ENCODE measurements at regions not wholly inside any gene's neighbourhood (a gene's known extent, or its start where the extent isn't known, plus 50 kb on each side); places are given as distances from the start of the nearest gene placed in this dataset.

DNA sequence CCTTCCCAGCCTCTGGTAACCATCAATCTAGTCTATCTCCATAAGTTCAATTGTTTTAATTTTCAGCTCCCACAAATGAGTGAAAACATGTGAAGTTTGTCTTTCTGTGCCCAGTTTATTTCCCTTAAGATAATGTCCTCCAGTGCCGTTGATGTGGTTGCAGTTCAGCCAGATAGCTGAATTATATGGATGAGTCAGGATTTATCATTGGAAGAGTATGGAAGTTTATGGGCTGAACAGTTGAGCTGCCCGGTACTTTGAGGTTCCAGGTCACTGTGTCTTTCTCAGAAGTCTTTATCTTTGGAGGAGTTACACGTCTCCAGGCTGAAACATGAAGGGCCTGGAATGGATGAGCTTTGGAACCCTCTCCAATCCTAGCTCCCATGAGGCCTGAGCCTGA lies 120.1 kb downstream of the ASCL4 start:
- no peak for DNase-seq

DNA sequence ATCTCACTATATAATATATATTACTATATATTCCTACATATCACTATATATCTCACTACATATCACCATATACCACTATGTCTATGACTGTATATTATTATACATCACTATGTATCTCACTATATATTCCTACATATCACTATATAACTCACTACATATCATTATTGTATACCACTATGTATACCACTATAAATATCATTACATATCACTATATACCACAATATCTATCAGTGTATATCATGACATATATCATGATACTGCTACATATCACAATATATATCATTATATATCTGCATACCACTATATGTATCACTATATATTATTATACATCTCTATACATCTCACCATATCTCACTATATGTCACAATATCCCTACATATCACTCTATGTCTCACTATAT lies 121.5 kb downstream of the ASCL4 start:
- no peak for DNase-seq

DNA sequence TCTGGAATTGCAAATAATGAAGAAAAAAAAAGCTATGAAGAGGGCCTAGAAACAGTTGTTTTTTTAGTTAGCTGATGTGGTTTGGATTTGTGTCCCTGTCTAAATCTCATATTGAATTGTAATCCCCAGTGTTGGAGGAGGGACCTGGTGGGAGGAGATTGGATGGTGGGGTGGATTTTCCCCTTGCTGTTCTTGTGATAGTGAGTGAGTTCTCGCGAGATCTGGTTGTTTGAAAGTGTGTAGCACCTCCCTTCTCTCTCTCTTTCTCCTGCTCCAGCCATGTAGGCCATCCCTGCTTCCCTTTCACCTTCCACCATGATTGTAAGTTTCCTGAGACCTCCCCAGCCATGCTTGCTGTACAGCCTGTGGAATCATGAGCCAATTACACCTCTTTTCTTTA lies 126.1 kb downstream of the ASCL4 start:
- DNase-seq, result no peak

DNA sequence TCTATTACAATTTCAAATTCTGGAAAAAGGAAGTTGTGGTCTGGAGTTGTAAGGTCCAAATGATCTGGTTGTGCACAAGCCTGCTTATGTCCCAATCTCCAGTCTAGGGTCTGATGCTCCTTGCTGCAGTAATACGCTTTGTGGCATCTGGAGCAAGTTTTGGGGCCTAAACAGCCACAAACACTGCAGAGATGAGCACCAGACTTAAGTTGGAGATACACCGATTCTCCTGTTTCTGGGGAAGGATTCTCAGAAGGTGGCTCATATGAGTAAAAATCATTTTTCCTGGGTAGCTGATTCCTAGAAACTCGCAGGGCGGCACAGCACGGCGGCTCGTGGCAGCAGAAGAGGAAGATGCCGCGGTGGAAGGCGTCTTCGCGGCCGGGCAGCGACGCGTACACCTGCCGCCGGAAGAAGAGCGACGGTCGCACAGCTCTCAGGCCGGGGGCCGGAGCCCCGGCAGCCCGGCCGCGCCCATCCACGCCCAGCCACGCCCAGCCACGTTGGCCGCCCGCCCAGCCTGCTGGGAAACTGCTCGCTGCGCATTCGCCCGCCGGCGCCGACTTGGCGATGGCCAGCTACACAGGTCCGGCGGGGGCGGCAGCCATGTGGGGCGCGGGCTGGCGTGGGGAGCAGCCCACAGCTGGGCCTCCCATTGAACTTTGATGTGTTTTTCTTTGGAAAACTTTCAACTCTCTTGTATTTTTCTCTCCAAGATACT lies 129.0 kb downstream of the ASCL4 start:
- DNase-seq, result no peak

DNA sequence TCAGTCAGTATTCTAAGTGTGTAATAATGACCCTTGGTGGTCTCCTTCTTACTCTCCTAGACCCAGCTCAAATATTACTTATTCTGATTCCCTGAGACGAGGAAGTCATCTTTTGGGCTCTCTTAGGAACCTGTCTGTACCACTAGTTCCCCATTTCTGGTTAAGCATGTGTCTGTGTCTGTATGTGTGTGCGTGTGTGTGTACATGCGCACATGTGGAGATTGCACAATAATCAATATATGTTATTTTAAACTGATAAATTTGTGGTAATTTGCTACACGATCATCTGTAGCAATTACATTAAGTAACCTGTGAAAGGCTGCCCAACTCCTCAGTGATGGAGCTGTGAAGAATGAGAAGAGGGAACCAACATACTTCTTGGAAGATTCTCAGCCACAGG lies 132.2 kb downstream of the ASCL4 start:
- DNase-seq, result no peak

DNA sequence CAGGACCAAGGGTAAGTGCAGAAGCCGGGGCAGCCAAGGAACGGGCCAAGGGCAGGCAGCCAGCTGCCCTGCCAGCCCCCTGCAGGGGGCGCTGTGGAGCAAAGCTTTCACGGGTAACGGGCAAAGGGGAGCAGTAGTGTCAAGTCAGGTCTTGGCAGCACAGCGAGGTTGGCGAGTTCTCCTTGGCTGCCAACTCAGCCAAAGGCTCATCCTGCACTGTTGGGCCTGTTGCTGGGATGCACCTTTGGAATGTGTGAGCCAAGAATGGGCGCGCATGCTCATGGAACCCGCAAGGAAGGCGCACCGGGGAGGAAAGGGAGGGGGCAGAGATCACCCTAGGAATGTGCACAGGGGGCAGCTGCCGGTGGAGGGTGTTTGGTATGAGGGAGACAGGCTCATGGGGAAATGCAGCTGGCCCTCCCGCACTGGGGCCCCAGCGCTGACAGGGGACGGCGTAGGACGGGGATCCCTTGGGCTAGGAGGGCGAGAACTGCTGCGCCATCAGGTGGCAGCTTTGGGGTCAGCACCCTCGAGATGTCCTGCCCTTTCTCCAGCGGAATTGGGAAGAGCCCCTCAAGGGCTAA lies 138.0 kb downstream of the ASCL4 start:
- peak; percentile 59 for DNase-seq

DNA sequence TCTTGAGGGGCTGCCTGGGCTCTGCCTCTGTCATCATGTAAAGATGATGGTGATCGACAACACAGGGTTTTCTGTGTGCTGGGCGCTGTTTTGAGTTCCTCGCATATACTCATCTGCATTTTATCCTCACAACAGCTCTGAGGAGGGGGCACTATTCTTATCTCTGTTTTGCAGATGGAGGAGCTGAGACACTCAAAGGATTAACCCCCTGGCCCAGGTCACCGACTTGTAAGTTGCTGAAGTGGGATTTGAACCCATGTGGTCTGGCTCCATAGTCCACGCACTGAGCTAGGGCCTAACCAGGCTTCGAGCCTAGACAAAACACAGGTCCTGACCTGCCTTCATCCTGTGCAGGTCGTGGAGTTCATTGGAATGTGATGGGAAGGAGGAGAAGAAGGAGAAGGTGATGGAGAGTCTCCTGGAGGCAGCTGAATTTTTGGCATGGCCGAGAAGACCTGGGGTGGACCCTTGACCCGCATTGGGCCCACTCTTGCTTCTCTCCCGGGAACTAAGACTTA lies 140.0 kb downstream of the ASCL4 start:
- no peak for DNase-seq

DNA sequence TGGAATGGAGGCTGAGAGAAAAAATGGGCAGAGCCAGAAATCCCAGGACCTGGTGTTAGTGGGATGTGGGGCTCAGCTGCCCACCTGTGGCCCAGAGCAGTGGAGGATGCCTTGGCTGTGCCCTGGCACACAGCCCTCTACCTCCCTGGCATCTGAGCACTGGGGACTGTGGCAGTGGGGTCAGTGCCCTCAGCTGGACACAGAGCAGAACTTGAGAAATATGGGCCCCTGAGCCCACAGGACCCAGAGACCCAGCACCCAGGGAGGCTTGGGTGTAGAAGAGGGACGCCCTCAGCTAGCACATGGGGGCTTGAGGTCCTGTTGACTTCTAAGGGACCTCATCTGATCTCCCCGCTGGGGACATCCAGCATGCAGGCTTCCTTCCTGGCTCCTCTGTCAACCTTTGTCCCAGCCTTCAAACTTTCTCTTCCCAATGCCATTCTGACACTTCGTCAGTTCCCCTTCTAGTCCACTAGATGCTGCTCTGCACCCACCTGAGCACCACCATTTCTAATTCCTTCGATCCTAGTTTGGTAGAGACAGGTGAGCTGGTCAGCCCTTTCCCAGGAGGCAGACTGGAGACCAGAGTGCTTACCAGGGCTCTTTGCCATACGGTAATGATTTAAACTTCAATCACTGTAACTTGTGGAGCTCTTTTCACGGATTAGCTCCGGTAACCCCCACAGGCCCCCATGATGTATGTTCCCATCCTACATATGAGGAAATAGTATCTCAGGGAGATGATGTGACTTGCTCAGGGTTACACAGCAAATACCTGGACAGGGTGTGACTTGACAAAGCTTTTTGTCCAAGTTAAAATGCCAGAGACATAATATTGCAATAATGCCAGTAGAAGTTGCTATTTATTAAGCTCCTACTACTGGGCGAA lies 143.7 kb downstream of the ASCL4 start:
- DNase-seq, result peak; percentile 1

DNA sequence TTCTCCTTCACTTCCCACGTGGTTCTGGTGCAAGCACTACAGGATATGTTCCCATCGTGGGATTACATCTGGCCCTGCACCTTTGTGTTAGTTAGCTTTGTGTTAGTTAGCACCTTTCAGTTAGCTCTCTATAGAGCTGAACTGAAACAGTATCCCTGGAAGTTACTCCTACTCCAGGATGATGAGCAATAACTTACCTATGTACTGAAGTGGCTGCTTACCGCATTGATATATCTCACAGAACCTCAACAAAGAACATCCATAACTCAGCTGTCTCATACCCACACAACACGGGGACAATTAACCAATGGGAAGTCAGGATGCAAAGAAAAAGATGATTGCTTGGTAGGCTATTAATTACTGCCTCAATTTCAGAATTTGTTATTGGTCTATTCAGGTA lies 146.6 kb downstream of the ASCL4 start:
- DNase-seq, result no peak

DNA sequence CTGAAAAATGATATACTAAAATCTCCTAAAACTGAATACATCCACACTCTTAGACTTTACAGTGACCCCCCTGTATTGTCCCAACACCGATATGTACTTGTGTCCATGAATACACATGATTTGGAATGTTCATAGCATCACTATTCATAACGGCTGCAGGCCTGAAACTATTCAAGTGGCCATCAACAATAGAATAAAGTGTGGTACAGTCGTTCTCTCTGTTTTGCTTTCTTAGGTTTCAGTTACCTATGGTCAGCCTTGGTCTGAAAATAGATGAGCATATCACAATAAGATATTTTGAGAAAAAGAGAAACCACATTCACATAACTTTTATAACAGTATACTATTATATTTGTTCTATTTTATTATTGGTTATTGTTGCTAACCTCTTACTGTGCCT lies 150.6 kb downstream of the ASCL4 start:
- DNase-seq, result no peak

DNA sequence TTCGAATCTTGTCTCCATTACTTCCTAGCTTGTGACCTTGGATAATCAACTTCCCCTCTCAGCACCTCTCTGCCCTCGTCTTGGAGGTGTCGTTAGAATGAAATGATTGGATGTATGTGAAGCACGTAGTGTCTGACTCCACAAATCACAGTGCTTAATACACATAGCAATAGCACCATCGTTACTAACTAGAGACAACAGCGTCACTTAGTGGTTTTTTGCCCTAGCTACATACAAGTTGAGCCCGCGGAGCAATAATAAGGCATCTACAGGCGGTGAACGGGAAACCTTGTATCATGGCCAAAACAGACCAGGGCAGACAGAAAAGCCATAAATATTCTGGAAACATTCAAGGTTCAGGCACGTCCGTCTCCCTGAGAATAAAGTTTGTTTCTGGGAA lies 154.9 kb downstream of the ASCL4 start:
- DNase-seq, result peak; percentile 4

DNA sequence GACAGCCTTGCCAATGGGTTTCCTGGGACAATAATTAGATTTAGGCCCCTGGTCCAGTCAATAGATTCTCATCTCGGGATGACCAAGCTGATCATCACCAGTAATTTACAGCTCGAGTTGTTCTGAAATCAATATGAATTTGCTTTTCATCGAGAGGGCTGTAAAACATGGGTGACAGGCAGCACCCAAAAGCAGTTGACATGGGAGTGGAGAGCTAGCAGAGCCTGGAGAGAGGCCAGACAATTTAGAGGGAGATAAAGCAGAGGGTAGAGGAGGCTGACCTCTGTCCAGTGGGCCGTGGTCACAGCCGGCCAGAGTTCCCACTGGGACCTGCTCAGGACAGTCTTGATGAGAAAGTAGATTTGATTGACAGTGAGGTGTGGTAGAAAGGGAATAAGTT lies 157.3 kb downstream of the ASCL4 start:
- DNase-seq, result no peak

DNA sequence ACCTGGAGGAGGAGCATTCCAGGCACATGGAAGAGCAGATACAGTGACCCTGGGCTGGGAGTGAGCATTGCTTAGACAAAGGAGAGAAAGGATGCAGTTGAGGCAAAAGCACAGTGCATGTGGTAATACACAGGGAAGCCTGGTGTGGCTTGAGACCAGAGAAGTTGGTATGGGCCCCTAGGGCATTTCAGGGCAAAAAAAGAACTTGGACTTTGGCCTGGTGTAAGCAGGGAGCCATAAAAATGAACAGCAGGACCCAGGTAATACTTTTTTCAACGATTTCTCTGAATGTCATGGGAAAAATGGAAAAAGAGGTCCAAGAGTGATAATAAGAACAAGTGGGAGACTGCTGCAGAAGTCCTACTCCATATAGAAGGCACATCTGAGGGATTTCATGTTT lies 163.9 kb downstream of the ASCL4 start:
- DNase-seq, result no peak

DNA sequence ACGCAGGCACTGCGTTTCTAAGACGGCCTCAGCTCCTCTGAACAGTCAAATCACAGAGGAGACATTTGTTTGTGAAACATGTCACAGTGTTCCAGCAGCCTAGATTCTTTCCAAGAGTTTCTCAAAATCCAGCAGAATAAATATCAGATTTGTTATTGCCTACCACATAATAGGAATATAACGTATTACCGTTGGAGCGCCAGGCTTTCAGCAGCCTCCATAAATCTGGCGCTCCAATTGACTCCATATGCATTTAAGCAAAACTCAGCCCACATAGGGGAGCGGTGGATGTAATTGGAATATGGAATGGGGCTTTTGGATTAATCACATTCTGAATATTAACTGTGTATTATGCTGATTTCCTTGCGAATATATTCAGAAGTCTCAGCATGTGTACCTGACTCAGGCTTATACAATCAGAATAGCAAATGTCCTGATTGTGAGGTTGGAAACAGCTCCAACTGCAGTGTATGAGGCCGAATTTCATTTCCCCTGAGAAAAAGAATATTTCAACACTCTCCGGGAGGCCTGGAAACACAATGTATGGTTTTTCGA lies 174.0 kb downstream of the ASCL4 start:
- no peak for DNase-seq

DNA sequence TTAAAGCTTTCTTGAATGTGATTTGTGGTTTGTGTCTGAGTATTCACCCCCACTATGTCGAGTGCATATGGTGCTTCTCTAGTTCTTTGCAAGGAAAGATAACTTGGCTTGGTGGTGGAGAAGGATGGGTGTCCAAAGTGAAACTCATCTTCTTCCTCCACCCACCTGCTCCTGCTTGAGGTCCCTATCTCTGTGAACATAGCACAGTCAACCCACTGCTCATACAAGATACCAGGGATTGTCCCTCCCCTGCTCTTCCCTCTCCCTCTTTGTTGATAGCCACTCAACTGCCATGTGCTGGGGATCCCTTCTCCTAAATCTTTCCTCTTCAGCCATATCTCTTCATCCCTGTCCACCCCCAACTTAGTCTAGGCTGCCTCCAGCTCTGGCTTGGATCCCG lies 176.5 kb downstream of the ASCL4 start:
- no peak for DNase-seq

DNA sequence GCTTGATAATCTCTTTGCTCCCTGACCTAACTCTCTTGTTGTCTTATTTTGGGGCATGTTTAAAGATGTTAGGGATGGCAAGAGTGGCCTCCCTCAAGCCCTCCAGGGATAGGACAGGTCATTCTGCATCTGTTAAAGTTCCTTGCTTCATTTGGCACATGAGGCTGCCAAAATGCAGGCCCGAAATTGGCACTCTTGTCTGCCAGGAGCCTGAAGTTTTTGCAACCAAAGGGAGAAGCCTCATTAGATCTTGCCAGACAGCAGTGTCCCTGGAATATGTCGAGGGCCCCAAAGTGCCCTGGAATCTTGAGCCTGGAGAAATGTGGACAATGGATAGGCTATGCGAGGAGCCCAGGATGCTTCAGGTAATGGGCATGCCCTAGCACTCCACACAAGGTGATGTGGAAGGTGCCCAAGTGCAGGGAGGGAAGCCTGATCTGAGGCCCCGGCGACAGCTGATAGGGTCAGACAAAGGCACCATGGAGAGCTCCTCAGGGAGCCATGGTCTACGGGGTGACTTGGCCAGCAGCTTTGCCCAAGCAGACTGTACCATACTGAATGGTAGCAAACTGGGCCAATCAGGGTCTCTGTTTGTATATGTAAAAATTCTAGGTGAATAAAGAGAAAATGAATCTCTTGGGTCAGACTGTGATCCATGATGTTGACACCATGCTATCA lies 173.0 kb upstream of the WSCD2 start:
- no peak for DNase-seq

DNA sequence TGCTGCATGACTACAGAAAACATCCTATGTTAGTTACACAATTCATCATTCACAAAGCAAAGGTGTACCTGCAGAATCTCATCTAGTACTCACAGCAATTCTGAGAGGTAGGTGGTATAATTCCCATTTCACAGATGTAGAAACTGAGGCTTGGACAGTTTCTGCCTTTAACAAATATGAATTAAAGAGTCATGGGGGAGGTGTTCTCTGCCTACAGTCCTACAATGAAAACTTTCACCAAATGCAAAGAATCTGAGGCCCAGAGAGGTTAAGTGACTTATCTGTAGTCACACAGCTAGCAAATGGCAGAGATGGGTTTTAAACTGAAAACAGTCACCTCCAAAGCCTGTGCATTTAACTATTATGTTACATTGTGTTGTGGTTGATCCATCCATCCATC lies 171.6 kb upstream of the WSCD2 start:
- no peak for DNase-seq

DNA sequence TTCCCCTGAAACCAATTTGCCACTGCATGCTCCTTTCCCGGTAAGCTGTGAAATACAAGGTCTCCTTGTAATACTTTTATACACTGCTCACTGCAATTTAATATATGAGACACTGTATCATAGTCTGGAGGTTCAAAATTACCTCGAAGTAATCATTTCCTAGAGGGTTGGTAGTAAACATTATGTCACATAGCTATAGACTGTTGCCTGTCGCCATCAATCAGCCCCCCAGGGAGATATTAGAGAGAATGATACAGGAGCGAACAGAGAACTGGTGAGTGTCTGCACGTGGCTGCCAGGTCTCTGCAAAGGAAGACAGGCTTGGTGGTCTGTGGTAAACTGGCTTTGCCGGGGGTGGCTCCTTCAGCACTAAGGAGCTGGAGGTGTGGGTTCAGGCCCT lies 165.5 kb upstream of the WSCD2 start:
- DNase-seq, result no peak

DNA sequence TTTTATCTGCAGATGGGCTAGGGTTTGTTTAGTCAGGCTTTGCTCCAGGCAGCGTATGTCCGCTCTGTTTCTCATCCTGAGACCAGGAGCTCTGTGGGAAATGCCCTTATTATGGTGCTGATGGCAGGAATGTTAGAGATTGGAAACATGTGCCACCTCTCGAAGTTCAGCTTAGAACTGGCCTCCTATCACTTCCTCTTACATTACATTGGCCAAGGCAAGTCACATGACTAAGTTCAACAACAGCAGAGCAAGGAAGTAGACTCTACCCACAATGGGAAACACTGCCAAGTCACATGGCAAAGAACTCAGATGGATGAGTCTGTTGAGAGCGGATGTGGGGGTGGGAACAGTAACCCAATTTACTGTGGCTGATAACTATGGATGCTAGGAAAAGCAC lies 161.9 kb upstream of the WSCD2 start:
- DNase-seq, result no peak

DNA sequence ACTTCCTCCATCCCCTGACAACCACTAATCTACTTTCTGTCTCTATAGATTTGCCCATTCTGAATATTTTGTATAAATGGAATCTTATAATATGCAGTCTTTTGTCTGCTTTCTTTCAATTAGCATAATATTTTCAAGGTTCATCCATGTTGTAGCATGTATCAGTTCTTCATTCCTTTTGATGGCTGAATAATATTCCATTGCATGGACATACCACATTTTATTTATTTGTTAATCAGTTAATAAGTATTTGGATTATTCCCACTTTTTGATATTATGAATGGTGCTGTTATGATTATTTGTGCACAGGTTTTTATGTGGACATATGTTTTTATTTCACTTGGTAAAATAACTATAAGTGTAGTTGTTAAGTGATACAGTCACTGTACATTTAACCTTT lies 155.1 kb upstream of the WSCD2 start:
- no peak for DNase-seq

DNA sequence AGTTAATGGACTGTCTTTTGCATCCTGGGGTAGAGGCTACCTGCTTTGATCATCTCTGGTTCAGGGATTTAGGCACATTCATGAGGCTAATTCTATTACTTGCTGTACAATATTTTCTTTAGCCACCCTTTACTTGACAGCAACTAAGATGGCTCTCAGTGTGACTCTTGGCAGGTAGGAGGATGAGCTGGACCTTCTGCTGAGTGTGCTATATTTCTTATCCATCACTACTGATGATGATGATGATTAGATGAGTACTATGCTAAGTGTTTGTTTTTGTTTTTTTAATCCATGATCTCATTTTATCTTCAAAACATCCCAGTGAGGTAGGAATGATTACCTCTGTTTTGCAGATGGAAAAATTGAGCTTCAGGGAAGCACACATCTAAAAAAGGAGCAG lies 152.8 kb upstream of the WSCD2 start:
- DNase-seq, result no peak

DNA sequence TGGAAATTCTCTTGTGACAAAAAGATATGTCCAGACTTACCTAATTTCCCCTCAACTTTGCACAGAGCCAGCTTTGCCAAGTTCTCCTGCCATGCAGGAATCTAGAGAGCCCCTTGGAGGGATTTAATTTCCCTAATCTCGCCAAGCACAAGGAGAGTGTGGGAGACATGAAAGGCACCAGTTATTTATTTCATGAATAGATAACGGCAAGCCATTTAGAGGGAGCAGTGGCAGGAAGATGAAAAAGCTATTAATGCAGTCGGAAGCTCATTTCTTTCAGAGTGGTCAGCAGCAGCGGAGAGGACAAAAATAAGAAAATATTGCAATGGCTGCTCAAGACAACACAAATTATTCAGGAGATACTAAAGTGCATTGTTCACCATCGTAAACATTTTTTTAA lies 150.9 kb upstream of the WSCD2 start:
- no peak for DNase-seq

DNA sequence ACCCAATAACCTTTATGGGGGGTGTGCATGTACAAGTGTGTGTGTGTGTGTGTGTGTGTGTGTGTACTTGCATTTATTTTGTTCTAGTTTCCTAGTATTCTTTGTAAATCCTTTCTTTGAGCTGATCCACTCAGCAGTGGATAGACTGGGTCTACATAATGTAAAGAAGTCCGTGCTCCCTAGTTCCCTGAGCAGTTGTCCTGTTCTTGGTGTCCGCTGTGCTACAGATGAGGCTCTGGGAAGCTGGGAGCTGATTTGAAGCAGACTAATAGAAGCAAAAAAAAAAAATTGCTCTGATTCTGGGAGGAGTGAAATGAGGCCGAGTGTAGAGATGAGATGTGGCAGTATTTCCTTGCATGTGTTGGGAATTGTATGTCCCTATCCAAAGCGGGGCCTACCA lies 150.4 kb upstream of the WSCD2 start:
- no peak for DNase-seq

Measured in midbrain (tissue), 1 donor.